Aorta (tissue), 5 donors: ENCODE measurements at regions not wholly inside any gene's neighbourhood (a gene's known extent, or its start where the extent isn't known, plus 50 kb on each side); places are given as distances from the start of the nearest gene placed in this dataset.

Experiments used
- ATAC-seq: fragments of 200-7000 bp; cut with Tn5 transposase; one replicate; pipeline ENCODE4 v1.9.1; 2022; ENCODE audit warnings: moderate library complexity; ENCODE audit not compliant: low FRiP score
- DNase-seq, 2 donors: peaks; one replicate each; pipeline ENCODE4 v3.0.0-alpha.2; 2020
- H3K27ac ChIP-seq, 2 donors: one replicate each; pipeline ENCODE4 v1.5.1; 2013; ENCODE audit warnings: low read length in 2 of 2, mild to moderate bottlenecking in 2 of 2, moderate library complexity in 2 of 2, control low read depth in 1 of 2, inconsistent platforms in 1 of 2, low read depth in 1 of 2
- H3K27me3 ChIP-seq, 2 donors: one replicate each; pipeline ENCODE4 v1.6.1; 2013; ENCODE audit warnings: control low read depth in 1 of 2, low read length in 1 of 2, mild to moderate bottlenecking in 1 of 2, moderate library complexity in 1 of 2; ENCODE audit not compliant: insufficient read depth in 2 of 2, control insufficient read depth in 1 of 2
- H3K36me3 ChIP-seq, 2 donors: one replicate each; pipeline ENCODE4 v1.6.1; 2013; ENCODE audit warnings: control low read depth in 1 of 2, low read length in 1 of 2, mild to moderate bottlenecking in 1 of 2; ENCODE audit not compliant: insufficient read depth in 2 of 2, control insufficient read depth in 1 of 2
- H3K4me1 ChIP-seq, 2 donors: one replicate each; pipeline ENCODE4 v1.6.1; 2013; ENCODE audit warnings: low read length in 2 of 2, control low read depth in 1 of 2, mild to moderate bottlenecking in 1 of 2, moderate library complexity in 1 of 2; ENCODE audit not compliant: insufficient read depth in 2 of 2, control insufficient read depth in 1 of 2
- H3K4me3 ChIP-seq, 2 donors: one replicate each; pipeline ENCODE4 v1.5.1; 2013; ENCODE audit warnings: low read length in 2 of 2, control low read depth in 1 of 2, mild to moderate bottlenecking in 1 of 2
- H3K9me3 ChIP-seq: one replicate; pipeline ENCODE4 v1.6.1; 2013; ENCODE audit warnings: mild to moderate bottlenecking, low read length; ENCODE audit not compliant: control insufficient read depth
- WGBS, 2 donors: extraction: QIAGEN DNeasy Blood & Tissue Kit; methylation state at CpG; one replicate each; pipeline ENCODE4 v1.1.7; 2013; 5-methylcytosine and 5-hydroxymethylcytosine counted together
- intact Hi-C, 2 donors: fragments of 100-400 bp; cut with DNase I; formaldehyde crosslinking; loops; one replicate each; pipeline versions ENCODE4 v1.14.2 to v1.15.0; 2022
- donor health status: healthy with polysubstance abuse.
- donor health status: Bipolar disorder and iron deficiency.
- donor health status: DM: no; HTN: no; CAD: no.
- donor health status: DM: no; HTN: no; CAD: no.
- donor health status: DM: yes; HTN: yes; CAD: no.

GRCh38 chr18:27249933-27250332 lies 64.8 kb upstream of the CHST9 start:
- intact Hi-C loops: no loop called here
- Histone ChIP-seq H3K4me1 (no peaks in the 10 kb centered on the region), H3K4me3 (no peak overlapping the region), H3K27me3 (no peaks in the 10 kb centered on the region), H3K9me3 (no peaks in the 10 kb centered on the region), H3K27ac (no peak overlapping the region), H3K36me3 (no peaks in the 10 kb centered on the region)
- ATAC-seq: no peak
- 9 to 13% methylated on average over 1 of the region's 1 CpG for WGBS, 2 donors
- no peak for DNase-seq

- Histone ChIP-seq H3K27ac (no peak overlapping the region), H3K4me3 (no peak overlapping the region), H3K27me3 (no peaks in the 10 kb centered on the region), H3K9me3 (no peaks in the 10 kb centered on the region), H3K36me3 (no peaks in the 10 kb centered on the region), H3K4me1 (no peaks in the 10 kb centered on the region)
- WGBS, 2 donors: 83 to 85% methylated on average over 4 of the region's 4 CpGs
- ATAC-seq: no peak
- no peak for DNase-seq
- intact Hi-C loops: no loop called here
These were observed 59.2 kb upstream of the CHST9 start for GRCh38 chr18:27244259-27244658.

GRCh38 chr18:27242392-27243047 lies 57.4 kb upstream of the CHST9 start:
- no peaks in the 10 kb centered on the region for H3K36me3 ChIP-seq

GRCh38 chr18:27240383-27240782 lies 55.3 kb upstream of the CHST9 start:
- no peaks in the 10 kb centered on the region for H3K27me3 ChIP-seq
- WGBS, 2 donors: 73% methylated on average over 3 of the region's 3 CpGs
- no peaks in the 10 kb centered on the region for H3K36me3 ChIP-seq
- intact Hi-C loops: no loop called here
- H3K4me3 ChIP-seq: no peak overlapping the region
- DNase-seq: no peak
- H3K4me1 ChIP-seq: no peaks in the 10 kb centered on the region
- H3K27ac ChIP-seq: no peak overlapping the region
- no peaks in the 10 kb centered on the region for H3K9me3 ChIP-seq
- ATAC-seq: no peak

More at GRCh38 chr18:27242392-27243047, 57.4 kb upstream of the CHST9 start:
- H3K4me3 ChIP-seq: no peak overlapping the region
- no peak overlapping the region for H3K27ac ChIP-seq
- 32 to 41% methylated on average over 5 of the region's 5 CpGs for WGBS, 2 donors
- DNase-seq (no peak), ATAC-seq (no peak)
- H3K4me1 ChIP-seq: no peaks in the 10 kb centered on the region
- H3K27me3 ChIP-seq: no peaks in the 10 kb centered on the region
- H3K9me3 ChIP-seq: no peaks in the 10 kb centered on the region
- intact Hi-C loops: no loop called here

GRCh38 chr18:27239669-27240068 lies 54.6 kb upstream of the CHST9 start:
- H3K4me3 ChIP-seq: no peak overlapping the region
- no peaks in the 10 kb centered on the region for H3K27me3 ChIP-seq
- H3K36me3 ChIP-seq: no peaks in the 10 kb centered on the region
- no peak for DNase-seq
- no peaks in the 10 kb centered on the region for H3K4me1 ChIP-seq
- ATAC-seq: no peak
- H3K9me3 ChIP-seq: no peaks in the 10 kb centered on the region
- no peak overlapping the region for H3K27ac ChIP-seq
- intact Hi-C loops: no loop called here
- WGBS, 2 donors: 39 to 43% methylated on average over 4 of the region's 4 CpGs

DNA sequence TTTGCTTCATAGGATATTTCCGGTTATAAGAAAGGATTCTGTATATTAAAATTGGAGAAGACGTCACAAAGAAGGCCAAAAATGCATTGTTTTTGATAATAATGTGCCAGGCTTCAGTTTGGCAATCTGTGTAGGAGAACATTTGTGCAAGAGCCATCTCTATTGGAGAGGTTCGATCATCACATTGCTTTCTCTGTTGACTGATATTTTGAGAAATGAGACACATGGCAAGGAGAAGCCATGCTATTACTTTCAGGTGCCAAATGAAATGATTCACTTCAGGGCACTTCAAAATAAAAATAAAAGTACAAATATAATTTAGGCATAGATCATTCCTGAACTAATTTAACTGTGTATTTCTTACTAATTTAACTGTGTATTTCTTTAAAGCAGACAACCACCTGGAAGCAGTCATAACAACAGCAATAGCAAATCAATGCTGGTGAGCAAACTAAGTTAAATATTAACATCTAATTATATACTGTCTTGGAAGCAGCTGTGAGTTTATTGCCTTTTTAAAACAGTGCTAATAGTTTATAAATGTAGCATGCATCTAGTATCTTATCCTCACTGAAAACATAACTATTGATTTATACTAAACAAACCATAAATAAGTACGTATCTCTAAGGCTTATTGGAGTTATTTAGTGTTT lies 50.2 kb upstream of the CHST9 start:
- intact Hi-C loops: no loop called here
- Histone ChIP-seq H3K4me1 (no peaks in the 10 kb centered on the region), H3K27me3 (no peaks in the 10 kb centered on the region), H3K4me3 (no peak overlapping the region), H3K9me3 (no peaks in the 10 kb centered on the region), H3K27ac (no peak overlapping the region), H3K36me3 (no peaks in the 10 kb centered on the region)
- DNase-seq (no peak), ATAC-seq (no peak)
- WGBS, 2 donors: 56 to 73% methylated on average over 4 of the region's 4 CpGs
